ENCODE measurements at regions not wholly inside any gene's neighbourhood (a gene's known extent, or its start where the extent isn't known, plus 50 kb on each side); places are given as distances from the start of the nearest gene placed in this dataset.
A peak's percentile ranks its signal among the peaks of the same experiment; 100 is the strongest.

DNA sequence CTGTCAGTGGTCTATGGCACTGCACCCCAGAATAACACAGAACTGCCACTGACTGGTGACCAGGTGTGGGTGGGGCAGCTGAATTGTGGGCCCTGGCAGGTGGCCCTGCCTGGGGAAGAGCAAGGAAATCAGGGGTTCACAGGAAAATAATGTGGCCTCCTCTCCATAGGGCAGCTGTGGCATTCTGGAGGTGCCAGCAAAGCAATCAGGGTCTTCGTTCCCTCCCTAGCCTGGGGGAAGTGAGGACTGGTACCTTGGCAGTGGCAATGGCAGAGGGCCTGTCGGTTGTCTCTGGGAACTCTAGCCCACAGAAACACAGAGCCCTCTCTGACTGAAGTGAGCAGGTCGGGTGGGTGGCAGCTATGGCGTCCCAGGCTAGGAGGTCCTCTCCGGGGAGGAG lies 223.0 kb downstream of the GRIA2 start:
- DNase-seq (ENCODE audit: low read depth, low spot score): no peak
- Mint-ChIP-seq H3K9me3 (no peaks in the 10 kb centered on the region), H3K27me3 (ENCODE audit: low read depth) (no peaks in the 10 kb centered on the region), H3K27ac (ENCODE audit: unreplicated experiment) (no peak overlapping the region), H3K4me3 (no peak overlapping the region), H3K36me3 (ENCODE audit: low read depth) (no peaks in the 10 kb centered on the region), H3K4me1 (no peaks in the 10 kb centered on the region)
- TF ChIP-seq, protein P1, sequence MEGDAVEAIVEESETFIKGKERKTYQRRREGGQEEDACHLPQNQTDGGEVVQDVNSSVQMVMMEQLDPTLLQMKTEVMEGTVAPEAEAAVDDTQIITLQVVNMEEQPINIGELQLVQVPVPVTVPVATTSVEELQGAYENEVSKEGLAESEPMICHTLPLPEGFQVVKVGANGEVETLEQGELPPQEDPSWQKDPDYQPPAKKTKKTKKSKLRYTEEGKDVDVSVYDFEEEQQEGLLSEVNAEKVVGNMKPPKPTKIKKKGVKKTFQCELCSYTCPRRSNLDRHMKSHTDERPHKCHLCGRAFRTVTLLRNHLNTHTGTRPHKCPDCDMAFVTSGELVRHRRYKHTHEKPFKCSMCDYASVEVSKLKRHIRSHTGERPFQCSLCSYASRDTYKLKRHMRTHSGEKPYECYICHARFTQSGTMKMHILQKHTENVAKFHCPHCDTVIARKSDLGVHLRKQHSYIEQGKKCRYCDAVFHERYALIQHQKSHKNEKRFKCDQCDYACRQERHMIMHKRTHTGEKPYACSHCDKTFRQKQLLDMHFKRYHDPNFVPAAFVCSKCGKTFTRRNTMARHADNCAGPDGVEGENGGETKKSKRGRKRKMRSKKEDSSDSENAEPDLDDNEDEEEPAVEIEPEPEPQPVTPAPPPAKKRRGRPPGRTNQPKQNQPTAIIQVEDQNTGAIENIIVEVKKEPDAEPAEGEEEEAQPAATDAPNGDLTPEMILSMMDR (conservative IDR thresholded peaks at IDR 0.05): no peak

DNA sequence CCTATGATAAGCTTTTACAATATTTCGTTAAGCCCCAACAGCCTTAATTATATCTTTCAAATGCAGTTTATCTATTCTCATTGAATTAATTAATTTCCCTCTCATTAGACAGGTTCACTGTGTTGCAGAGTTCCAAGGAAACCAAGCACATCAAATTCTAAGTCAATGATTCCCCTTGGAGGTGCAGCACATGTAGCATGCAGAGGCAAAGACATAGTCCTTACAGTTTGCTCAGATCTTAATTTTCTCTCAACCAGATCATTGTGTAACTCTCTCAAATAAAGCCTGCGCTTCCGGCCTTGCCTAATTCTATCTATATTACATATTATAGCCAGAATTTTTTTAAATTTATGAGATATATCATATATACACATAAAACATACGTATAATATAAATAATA lies 205.4 kb downstream of the GRIA2 start:
- Mint-ChIP-seq H3K4me1 (peaks cover 22% of the 10 kb centered on the region), H3K36me3 (ENCODE audit: low read depth) (peaks cover 11% of the 10 kb centered on the region), H3K9me3 (peaks cover 16% of the 10 kb centered on the region), H3K27ac (ENCODE audit: unreplicated experiment) (no peak overlapping the region), H3K4me3 (no peak overlapping the region), H3K27me3 (ENCODE audit: low read depth) (no peaks in the 10 kb centered on the region)
- TF ChIP-seq, protein P1 (conservative IDR thresholded peaks at IDR 0.05): no peak
- DNase-seq (ENCODE audit: low read depth, low spot score): no peak

DNA sequence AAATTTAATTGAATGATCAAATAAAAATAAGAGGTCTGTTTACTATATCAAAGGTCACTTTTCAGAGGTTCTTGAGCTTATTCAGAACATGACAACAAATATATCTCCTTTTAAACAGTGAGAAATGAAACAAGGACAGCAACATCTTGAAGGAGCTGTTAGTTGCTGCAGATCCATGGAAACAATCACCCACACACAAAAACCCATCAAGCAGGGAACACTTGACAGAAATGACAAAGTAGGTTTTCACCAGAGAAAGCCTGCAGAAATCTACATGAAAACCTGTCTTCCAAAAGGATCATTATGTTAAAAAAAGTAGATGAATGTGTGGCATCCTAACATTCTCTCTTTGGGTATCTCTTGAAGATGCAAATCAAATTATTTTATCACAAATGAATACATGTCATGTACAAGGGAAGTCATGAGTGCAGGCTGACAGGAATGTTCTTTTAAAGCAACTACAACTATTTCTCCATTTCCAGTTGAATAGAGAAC lies 203.0 kb downstream of the GRIA2 start:
- H3K4me3 Mint-ChIP-seq: no peak overlapping the region
- H3K9me3 Mint-ChIP-seq: peaks cover 16% of the 10 kb centered on the region
- H3K27ac Mint-ChIP-seq (ENCODE audit: unreplicated experiment): no peak overlapping the region
- TF ChIP-seq, protein P1 (conservative IDR thresholded peaks at IDR 0.05): no peak
- H3K36me3 Mint-ChIP-seq (ENCODE audit: low read depth): peaks cover 11% of the 10 kb centered on the region
- no peaks in the 10 kb centered on the region for H3K27me3 Mint-ChIP-seq (ENCODE audit: low read depth)
- no peak for DNase-seq (ENCODE audit: low read depth, low spot score)
- H3K4me1 Mint-ChIP-seq: peaks cover 24% of the 10 kb centered on the region

DNA sequence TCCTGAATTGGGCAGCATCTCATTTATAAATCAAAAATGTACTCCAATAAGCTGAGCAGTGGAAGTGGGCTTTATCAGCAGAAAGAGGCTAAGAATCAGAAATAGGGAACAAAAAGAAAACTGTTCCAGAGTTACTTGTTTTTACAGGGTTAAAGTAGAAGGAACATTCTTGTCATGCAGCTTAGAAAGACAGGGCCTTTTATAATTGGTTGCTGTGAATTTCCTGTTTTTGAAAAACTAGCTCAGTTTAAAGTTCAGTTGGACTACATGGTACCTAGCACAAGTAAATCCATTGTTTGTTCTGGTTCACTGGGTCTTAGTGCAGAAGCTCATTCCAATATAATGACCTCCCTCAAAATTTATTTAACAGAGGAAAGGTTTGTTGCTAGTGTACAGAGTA lies 200.8 kb downstream of the GRIA2 start:
- H3K4me1 Mint-ChIP-seq: peaks cover 24% of the 10 kb centered on the region
- peaks cover 9% of the 10 kb centered on the region for H3K9me3 Mint-ChIP-seq
- H3K27me3 Mint-ChIP-seq (ENCODE audit: low read depth): no peaks in the 10 kb centered on the region
- H3K27ac Mint-ChIP-seq (ENCODE audit: unreplicated experiment): peak overlapping the region; percentile 96
- H3K36me3 Mint-ChIP-seq (ENCODE audit: low read depth): peaks cover 9% of the 10 kb centered on the region
- no peak for DNase-seq (ENCODE audit: low read depth, low spot score)
- H3K4me3 Mint-ChIP-seq: no peak overlapping the region
- TF ChIP-seq, protein P1 (conservative IDR thresholded peaks at IDR 0.05): no peak
